DOHH2 (cell line): ENCODE measurements at regions not wholly inside any gene's neighbourhood (a gene's known extent, or its start where the extent isn't known, plus 50 kb on each side); places are given as distances from the start of the nearest gene placed in this dataset.

Experiments used
- EZH2phosphoT487 ChIP-seq: fragments of 200-600 bp; sonication (generic); IDR thresholded peaks from 2 replicates; pipeline ENCODE4 v1.6.1; 2017; ENCODE audit warnings: borderline replicate concordance, mild to moderate bottlenecking, antibody characterized with exemption, low read length, moderate library complexity, mixed read lengths
- TF ChIP-seq, protein P1 (sequence below): fragments of 200-600 bp; sonication (generic); IDR thresholded peaks from one replicate; pipeline ENCODE4 v1.5.1; 2014; ENCODE audit warnings: antibody characterized with exemption, mild to moderate bottlenecking, low read depth, low read length; ENCODE audit not compliant: poor library complexity, severe bottlenecking

DNA sequence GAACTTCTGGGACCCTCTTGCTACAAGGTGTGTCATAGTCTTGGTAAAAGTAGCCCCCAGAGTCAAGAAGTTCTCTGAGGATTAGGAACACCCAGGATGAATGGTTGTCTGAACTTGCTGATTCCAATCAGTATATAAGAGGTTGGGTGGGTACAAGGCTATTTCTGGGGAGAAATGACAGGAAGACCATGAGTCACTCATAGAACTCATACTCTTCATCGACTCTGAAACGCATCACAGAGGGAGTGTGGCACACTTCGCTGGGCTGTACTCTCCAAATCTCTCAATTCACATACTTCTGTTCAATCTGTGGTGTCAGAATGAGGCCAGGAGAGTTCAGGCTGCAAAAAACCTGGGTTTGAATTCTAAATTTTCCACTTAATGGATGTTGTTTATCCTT lies 193.2 kb upstream of the LEF1 start:
- TF ChIP-seq, protein P1, sequence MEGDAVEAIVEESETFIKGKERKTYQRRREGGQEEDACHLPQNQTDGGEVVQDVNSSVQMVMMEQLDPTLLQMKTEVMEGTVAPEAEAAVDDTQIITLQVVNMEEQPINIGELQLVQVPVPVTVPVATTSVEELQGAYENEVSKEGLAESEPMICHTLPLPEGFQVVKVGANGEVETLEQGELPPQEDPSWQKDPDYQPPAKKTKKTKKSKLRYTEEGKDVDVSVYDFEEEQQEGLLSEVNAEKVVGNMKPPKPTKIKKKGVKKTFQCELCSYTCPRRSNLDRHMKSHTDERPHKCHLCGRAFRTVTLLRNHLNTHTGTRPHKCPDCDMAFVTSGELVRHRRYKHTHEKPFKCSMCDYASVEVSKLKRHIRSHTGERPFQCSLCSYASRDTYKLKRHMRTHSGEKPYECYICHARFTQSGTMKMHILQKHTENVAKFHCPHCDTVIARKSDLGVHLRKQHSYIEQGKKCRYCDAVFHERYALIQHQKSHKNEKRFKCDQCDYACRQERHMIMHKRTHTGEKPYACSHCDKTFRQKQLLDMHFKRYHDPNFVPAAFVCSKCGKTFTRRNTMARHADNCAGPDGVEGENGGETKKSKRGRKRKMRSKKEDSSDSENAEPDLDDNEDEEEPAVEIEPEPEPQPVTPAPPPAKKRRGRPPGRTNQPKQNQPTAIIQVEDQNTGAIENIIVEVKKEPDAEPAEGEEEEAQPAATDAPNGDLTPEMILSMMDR: no peak
- TF ChIP-seq EZH2phosphoT487: no peak
